Fibroblast of villous mesenchyme (primary cell): ENCODE measurements at regions not wholly inside any gene's neighbourhood (a gene's known extent, or its start where the extent isn't known, plus 50 kb on each side); places are given as distances from the start of the nearest gene placed in this dataset.
"Not testable (repeated sequence)": the region's sequence is repeated elsewhere in the genome, so short reads cannot be mapped to it uniquely, and the experiment has no call there.

Source experiments
- DNase-seq: peaks from one replicate; pipeline ENCODE4 v3.0.0-alpha.2; 2010; ENCODE audit warnings: low read depth
- H3K4me3 ChIP-seq: 2 replicates; pipeline ENCODE4 v1.5.1; 2011; ENCODE audit warnings: low read depth, mild to moderate bottlenecking, low read length
- TF ChIP-seq, protein P1 (sequence below): IDR thresholded peaks from 2 replicates; pipeline ENCODE4 v1.5.1; 2012; ENCODE audit warnings: low read depth, mild to moderate bottlenecking, low read length; ENCODE audit not compliant: insufficient read depth

GRCh38 chr10:57035310-57035709 lies 674.3 kb upstream of the ZWINT start:
- no peak for DNase-seq
- H3K4me3 ChIP-seq, result no peak overlapping the region
- TF ChIP-seq, protein P1, sequence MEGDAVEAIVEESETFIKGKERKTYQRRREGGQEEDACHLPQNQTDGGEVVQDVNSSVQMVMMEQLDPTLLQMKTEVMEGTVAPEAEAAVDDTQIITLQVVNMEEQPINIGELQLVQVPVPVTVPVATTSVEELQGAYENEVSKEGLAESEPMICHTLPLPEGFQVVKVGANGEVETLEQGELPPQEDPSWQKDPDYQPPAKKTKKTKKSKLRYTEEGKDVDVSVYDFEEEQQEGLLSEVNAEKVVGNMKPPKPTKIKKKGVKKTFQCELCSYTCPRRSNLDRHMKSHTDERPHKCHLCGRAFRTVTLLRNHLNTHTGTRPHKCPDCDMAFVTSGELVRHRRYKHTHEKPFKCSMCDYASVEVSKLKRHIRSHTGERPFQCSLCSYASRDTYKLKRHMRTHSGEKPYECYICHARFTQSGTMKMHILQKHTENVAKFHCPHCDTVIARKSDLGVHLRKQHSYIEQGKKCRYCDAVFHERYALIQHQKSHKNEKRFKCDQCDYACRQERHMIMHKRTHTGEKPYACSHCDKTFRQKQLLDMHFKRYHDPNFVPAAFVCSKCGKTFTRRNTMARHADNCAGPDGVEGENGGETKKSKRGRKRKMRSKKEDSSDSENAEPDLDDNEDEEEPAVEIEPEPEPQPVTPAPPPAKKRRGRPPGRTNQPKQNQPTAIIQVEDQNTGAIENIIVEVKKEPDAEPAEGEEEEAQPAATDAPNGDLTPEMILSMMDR, result no peak

DNA sequence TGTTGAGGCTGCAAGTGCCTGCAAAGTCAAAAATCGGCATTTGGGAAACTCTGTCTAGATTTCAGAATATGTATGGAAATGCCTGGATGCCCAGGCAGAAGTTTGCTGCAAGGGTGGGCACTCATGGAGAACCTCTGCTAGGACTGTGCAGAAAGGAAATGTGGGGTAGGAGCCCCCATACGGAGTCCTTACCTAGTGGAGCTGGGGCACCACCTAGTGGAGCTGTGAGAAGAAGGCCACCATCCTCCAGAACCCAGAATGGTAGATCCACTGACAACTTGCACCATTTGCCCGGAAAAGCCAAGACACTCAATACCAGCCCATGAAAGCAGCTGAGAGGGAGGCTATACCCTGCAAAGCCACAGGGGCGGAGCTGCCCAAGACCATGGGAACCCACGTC lies 671.2 kb upstream of the ZWINT start:
- DNase-seq, H3K4me3 ChIP-seq: not testable (repeated sequence)

DNA sequence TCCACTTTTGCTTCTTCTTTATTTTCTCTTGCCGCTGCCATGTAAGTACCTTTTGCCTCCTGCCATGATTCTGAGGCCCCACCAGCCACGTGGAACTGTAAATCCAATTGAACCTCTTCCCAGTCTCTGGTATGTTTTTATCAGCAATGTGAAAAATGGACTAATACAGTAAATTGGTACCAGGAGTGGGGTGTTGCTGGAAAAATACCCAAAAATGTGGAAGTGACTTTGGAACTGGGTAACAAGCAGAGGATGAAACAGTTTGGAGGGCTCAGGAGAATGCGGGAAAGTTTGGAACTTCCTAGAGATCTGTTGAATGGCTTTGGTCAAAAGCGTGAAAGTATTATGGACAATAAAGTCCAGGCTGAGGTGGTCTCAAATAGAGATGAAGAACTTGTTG lies 670.3 kb upstream of the ZWINT start:
- no peak for DNase-seq
- H3K4me3 ChIP-seq, result no peak overlapping the region
- TF ChIP-seq, protein P1, result no peak

DNA sequence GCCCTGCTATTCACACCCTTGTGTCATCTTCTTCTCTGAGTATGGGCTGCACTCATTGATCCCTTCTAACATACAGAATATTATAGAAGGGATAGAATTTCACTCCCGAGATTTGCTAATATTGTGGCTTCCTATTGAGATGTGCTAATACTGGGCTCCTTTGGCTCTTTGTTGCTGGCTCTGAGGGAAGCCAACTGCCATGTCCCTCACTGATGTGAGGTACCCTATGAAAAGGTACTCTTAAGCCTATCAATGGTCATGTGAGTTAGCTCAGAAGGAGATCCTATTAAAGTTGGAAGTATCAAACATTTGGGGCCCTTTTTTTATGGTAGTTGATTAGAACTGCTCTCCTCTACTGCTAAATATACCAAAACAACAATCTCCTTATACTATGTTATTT lies 665.2 kb upstream of the ZWINT start:
- DNase-seq, result no peak
- TF ChIP-seq, protein P1, result no peak
- H3K4me3 ChIP-seq, result no peak overlapping the region

DNA sequence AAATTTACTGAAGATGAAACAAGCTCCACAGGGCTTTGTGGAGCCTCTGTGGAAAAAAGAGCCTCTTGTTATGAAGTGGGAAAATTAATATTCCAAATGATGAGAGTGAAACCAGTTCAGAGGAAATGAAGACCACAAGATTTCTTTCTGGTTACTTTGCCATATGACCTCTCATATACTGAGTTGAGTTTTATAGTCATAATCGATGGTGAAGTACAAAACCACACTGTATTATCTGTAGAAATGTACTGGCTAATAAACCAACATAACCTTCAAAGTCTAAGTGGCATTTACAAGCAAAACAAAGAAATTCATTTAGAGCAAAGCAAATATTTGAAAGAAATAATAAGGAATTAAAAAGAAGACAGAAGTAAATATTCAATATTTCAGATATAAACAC lies 662.6 kb upstream of the ZWINT start:
- H3K4me3 ChIP-seq, result no peak overlapping the region
- TF ChIP-seq, protein P1, result no peak
- DNase-seq, result no peak

- TF ChIP-seq, protein P1, result no peak
- DNase-seq, result no peak
- H3K4me3 ChIP-seq, result no peak overlapping the region
Measured at GRCh38 chr10:57018452-57018851, 657.4 kb upstream of the ZWINT start.

- H3K4me3 ChIP-seq, result no peak overlapping the region
- no peak for DNase-seq
- TF ChIP-seq, protein P1, result no peak
Measured at GRCh38 chr10:57017356-57018037, 656.4 kb upstream of the ZWINT start.
